ENCODE measurements at regions not wholly inside any gene's neighbourhood (a gene's known extent, or its start where the extent isn't known, plus 50 kb on each side); places are given as distances from the start of the nearest gene placed in this dataset.

DNA sequence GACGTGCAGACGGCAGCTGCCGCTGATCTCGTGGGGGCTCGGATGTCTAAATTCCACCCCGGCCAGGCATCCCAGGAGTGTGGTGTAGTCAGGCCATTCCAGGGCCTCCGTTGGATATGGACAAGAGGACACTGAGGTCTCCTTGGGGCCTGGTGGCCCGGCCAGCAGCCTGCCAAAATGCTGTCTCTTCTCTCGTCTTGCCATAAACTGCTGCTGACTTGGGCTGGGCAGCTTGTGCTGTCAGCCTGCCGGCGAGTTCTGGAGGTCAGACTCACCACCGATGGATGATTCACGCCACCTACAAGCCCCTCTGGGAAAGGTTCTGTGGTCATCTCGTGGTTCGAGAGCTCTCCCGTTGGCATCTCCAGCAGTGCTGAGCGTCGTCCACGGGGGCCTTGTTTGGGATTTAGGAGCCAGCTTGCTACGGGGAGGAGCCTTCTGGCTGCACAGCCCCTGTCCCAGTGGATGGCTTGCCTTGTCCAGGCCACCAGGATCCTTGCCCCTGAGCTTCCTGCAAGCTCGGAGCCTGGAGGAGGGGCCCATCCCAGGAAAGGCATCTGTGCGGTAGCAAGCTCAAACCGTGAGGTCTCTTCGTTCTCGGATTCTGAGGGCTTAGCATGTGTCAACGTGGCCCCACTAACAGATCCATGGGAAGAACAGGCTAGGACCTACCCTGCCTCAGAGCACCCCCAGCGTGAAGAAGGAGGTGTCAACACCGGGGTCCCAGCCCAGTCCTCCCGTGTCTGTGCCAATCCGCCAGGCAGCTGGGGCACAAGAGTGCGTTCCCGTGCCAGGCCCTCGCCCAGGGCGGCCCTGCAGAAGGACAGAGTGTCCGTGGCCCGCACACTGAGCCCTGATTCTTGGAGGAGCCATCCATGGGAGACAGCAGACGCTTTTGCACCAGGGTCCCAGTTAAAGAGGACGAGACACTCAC, 1114.1 kb downstream of the BRD1 start:
- TF ChIP-seq ZBTB8A (tag by site-specific recombination; IDR thresholded peaks at IDR 0.05): no peak
- TF ChIP-seq, protein P1, sequence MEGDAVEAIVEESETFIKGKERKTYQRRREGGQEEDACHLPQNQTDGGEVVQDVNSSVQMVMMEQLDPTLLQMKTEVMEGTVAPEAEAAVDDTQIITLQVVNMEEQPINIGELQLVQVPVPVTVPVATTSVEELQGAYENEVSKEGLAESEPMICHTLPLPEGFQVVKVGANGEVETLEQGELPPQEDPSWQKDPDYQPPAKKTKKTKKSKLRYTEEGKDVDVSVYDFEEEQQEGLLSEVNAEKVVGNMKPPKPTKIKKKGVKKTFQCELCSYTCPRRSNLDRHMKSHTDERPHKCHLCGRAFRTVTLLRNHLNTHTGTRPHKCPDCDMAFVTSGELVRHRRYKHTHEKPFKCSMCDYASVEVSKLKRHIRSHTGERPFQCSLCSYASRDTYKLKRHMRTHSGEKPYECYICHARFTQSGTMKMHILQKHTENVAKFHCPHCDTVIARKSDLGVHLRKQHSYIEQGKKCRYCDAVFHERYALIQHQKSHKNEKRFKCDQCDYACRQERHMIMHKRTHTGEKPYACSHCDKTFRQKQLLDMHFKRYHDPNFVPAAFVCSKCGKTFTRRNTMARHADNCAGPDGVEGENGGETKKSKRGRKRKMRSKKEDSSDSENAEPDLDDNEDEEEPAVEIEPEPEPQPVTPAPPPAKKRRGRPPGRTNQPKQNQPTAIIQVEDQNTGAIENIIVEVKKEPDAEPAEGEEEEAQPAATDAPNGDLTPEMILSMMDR (tag by site-specific recombination; IDR thresholded peaks at IDR 0.05): no peak
- TF ChIP-seq ZNF24 (tag by site-specific recombination; IDR thresholded peaks at IDR 0.05): no peak
- TF ChIP-seq, protein P2, sequence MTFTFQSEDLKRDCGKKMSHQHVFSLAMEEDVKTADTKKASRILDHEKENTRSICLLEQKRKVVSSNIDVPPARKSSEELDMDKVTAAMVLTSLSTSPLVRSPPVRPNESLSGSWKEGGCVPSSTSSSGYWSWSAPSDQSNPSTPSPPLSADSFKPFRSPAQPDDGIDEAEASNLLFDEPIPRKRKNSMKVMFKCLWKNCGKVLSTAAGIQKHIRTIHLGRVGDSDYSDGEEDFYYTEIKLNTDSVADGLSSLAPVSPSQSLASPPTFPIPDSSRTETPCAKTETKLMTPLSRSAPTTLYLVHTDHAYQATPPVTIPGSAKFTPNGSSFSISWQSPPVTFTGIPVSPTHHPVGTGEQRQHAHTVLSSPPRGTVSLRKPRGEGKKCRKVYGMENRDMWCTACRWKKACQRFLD (tag by site-specific recombination; IDR thresholded peaks at IDR 0.05): no peak
- TF ChIP-seq, protein P3, sequence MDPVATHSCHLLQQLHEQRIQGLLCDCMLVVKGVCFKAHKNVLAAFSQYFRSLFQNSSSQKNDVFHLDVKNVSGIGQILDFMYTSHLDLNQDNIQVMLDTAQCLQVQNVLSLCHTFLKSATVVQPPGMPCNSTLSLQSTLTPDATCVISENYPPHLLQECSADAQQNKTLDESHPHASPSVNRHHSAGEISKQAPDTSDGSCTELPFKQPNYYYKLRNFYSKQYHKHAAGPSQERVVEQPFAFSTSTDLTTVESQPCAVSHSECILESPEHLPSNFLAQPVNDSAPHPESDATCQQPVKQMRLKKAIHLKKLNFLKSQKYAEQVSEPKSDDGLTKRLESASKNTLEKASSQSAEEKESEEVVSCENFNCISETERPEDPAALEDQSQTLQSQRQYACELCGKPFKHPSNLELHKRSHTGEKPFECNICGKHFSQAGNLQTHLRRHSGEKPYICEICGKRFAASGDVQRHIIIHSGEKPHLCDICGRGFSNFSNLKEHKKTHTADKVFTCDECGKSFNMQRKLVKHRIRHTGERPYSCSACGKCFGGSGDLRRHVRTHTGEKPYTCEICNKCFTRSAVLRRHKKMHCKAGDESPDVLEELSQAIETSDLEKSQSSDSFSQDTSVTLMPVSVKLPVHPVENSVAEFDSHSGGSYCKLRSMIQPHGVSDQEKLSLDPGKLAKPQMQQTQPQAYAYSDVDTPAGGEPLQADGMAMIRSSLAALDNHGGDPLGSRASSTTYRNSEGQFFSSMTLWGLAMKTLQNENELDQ (tag by site-specific recombination; IDR thresholded peaks at IDR 0.05; ENCODE audit: low read depth): no peak
